ENCODE measurements at regions not wholly inside any gene's neighbourhood (a gene's known extent, or its start where the extent isn't known, plus 50 kb on each side); places are given as distances from the start of the nearest gene placed in this dataset.
"Not testable (repeated sequence)": the region's sequence is repeated elsewhere in the genome, so short reads cannot be mapped to it uniquely, and the experiment has no call there.

DNA sequence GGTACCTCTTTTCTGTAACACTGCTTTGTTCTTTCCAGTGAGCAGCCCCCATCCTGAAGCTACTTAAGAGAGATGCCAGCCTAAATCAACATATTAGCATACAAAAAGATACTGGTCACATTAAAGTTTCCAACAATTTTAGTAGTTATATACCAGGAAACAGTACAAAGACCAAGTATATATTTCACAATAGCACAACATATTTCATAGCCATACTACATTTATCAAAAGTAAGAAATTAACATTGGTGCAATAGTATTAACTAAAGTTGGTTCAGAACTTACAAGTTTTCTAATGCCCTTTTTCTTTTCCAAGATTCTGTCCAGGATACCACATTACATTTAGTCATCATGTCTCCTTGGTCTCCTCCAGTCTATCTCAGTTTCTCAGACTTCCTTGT lies 641.0 kb upstream of the GJE1 start:
- DNase-seq: no peak

DNA sequence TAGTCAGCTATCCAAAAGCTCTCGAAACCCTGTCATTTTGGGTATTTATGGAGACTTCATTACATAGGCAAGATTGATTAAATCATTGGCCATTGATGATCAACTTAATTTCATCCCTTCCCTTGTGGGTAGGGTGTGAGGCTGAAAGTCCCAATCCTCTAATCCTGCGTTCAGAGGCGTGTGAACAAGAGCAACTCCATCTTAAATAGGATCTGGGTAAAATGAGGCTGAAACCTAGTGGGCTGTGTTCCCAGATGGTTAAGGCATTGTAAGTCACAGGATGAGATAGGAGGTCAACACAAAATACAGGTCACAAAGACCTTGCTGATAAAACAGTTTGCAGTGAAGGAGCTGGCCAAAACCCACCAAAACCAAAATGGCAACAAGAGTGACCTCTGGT lies 641.7 kb upstream of the GJE1 start:
- no peak for DNase-seq

DNA sequence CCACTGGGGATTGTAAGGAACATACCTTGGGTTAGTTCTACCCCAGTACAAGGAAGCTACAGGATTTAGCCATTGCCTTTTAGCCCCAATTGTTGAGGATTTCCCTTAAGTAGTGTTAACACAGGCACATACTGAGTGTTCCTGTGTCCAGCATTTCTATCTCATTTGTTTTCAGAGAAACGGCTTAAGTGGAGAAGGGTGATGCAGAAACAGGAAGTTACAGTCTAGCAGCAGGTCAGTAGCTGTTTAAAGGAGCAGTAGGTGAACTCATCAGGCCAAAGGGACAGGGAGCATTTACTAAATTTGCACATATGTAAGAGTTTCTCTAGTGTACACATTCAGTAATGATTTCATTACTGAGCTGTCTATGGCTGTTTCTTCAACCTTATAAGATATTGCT lies 644.2 kb upstream of the GJE1 start:
- peak; percentile 63 for DNase-seq

- no peak for DNase-seq
Measured at GRCh38 chr6:141486942-141487341, 645.8 kb upstream of the GJE1 start.

GRCh38 chr6:141484711-141485110 lies 648.0 kb upstream of the GJE1 start:
- DNase-seq: no peak

DNA sequence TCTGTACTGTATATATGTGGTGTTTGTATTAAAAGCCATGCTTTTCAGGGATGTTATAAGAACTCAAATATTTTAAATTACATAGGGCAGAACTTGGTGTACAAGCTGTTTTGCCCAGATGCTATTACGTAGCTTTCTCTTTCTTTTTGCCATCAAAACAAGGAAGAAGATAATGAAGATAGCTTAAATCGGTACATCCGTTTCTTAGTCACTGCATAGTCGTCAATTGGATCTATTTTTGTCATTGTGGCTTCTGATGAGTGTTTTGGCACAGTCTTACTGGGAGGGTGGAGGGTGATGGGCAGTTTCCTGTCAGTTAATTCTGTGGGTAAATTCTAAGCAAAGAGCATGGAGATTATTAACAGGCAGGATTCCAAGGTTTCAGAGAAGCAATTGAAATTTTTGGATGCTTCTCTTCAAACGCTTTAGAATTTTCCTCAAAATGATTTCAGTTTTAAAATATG lies 649.1 kb upstream of the GJE1 start:
- DNase-seq: peak; percentile 10

GRCh38 chr6:141482796-141483597 lies 649.7 kb upstream of the GJE1 start:
- DNase-seq: no peak

DNA sequence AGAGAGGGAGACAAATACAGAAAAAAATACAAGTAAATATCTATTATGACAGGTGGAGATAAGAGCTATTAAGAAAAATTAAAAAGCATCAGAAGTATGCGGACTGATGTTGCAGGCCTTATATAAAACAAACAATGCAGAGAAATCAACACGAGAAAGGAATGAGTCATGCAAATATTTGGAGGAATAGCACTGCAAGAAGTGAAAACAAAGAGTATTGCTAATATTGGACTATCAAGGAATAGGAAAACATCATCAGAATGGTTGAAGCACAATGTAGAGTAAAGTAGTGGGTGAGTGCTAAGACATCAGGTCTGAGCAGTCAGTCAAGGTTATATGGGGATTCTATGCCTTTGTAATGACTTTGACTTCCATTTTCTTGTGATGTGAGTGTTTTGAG lies 657.5 kb upstream of the GJE1 start:
- DNase-seq: no peak

DNA sequence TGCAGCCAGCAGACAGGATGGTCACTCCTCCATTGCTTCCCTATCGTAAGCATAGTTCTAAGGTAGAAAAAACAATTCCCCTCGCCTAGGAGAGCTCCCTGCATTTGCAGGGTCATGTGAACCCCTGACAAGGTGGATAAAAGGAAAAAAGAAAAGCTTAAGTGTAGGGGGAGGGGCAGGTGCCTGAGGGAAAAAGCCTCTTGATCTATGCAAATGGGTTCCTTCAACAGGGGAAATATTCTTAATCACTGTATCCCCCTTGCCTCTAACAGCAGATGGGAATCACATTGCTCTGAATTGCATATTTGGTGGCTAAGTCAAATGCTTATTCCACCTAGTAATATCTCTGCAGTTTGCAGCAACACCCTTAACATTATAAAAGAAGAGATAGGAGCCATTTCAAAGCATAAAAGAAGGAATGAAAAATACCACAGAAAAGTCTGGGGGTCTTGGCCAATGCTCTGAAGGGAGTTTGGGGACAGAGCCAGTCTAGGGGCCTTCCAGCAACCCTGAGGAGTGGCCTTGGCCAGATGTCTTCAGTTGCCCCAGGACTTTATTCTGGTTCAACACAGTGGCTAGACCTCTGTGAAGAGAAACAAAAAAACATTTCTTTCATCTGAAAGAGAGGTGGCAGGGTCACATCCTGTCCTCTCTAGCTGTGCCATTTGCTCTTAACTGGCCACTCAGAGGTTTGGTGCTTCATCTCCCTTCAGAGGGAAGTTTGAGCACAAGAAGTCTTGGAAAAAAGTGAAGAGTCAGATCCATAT lies 660.4 kb upstream of the GJE1 start:
- no peak for DNase-seq

DNA sequence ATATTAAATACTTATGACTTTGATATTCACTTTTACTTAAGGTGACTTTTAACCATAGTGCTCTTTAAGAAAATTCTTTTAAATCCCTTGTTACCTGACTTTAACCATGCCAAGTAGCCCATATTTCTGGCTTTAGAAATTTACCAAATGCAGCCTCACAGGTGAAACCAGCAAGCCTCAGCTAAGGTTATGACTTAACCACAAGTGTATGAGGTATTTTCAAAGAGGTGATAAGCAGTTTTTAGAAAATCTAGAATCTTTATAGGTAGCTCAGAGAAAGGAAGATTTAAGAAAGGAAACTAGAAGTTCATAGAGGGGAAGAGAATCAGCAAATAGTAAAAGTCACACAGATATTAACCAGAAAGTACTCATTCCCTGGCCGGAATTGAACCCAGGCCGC lies 661.9 kb upstream of the GJE1 start:
- no peak for DNase-seq

GRCh38 chr6:141467881-141468280 lies 664.8 kb upstream of the GJE1 start:
- DNase-seq: no peak

GRCh38 chr6:141467041-141467440 lies 665.7 kb upstream of the GJE1 start:
- no peak for DNase-seq

- DNase-seq: peak; percentile 39
Measured at GRCh38 chr6:141464896-141465295, 667.8 kb upstream of the GJE1 start.

GRCh38 chr6:141464490-141464889 lies 668.2 kb upstream of the GJE1 start:
- peak; percentile 84 for DNase-seq

GRCh38 chr6:141463237-141463977 lies 669.3 kb upstream of the GJE1 start:
- DNase-seq: no peak

DNA sequence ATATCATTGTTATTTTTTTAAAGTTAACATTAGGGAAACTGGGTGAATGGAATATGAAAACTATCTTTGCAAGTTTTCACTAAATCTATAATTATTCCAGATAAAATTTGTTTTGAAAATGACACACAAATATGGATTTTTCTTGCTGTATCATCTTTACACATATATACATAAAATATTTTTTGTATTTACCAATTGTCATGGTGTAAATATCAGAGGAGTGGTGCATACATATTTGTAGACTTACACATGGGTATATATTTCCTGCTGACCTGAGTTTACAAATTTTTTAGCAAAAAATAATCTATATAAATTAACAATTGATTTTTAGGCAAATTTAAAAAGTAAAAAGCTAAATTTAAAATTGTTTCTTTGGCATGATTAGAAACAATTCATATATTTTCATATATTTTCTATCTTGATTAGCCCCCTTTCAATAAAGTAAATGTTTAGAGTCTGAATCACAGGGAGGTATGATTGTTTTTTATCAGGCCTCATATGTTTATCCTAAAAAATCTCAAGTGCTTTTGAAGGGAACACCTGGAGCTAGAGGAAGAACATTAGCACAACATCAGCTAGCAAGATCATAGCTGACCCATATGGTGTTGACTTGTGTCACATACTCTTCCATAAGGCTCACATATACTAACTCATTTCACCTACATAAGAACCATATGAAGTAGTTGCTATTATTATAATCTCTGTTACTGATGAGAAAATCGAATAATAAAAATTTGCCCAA lies 671.8 kb upstream of the GJE1 start:
- peak; percentile 35 for DNase-seq

DNA sequence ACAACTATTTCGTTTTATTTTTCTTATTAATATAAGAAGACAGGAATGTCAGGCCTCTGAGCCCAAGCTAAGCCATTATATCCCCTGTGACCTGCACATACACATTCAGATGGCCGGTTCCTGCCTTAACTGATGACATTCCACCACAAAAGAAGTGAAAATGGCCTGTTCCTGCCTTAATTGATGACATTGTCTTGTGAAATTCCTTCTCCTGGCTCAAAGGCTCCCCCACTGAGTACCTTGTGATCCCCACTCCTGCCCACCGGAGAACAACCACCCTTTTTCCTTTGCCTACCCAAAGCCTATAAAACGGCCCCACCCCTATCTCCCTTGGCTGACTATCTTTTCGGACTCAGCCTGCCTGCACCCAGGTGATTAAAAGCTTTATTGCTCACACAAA lies 672.5 kb upstream of the GJE1 start:
- DNase-seq: not testable (repeated sequence)

DNA sequence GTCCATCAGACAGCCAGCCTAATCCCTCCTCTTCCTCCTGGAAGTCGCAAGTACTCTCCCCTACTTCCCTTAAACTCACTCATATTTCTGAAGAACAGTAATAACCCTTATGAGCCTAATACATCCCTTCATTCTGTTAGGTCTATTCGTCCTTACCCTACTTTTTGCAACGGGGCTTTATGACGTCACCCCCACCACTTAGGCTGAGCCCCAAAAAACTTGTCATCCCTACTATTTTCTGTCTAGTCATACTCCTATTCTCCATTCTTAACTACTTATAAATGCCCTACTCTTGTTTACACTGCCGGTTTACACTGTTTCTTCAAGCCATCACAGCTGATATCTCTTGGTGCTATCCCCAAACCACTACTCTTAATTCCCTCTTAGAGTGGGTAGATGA lies 674.7 kb upstream of the GJE1 start:
- not testable (repeated sequence) for DNase-seq

- DNase-seq: peak; percentile 1
Measured at GRCh38 chr6:141452354-141452686, 680.4 kb upstream of the GJE1 start.

GRCh38 chr6:141451511-141452353 lies 681.0 kb upstream of the GJE1 start:
- peak; percentile 5 for DNase-seq

DNA sequence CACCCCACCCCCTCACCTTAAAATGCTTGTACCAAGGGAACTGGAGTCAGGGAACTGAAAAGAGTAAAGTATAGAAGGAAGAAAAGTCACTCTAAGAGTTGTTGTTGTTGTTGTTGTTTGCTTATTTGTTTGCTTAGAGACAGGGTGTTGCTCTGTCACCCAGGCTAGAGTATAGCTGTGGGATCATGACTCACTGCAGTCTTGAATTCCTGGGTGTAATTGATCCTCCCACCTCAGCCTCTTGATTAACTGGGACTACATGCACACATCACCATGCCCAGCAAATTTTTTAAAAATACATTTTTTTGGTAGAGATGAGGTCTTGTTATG lies 681.6 kb upstream of the GJE1 start:
- no peak for DNase-seq

Data from NCI-H510A treated with DMSO at 0.1 percent for 48 hours (cell line).